ENCODE measurements at regions not wholly inside any gene's neighbourhood (a gene's known extent, or its start where the extent isn't known, plus 50 kb on each side); places are given as distances from the start of the nearest gene placed in this dataset.

DNA sequence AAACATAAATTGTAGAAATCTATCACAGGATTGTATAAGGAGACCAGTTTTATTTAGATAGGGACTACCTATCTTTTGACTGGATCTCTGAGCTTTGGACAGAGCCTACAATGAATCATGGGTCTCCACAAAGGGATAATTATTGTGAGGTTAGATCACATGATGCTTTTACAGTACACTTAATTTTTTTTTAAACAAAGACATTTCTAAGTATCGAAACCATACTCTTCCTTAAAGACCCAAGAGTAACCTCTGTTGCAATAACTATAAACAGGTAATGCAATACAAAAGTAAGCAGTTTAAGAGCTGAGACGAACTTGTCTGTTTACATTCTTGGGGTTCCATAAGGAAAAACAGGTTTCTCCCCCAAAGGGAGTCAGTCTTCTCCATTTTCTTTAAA lies 64.3 kb upstream of the GABRE start:
- ChIA-PET SMC1A (ENCODE audit: uncharacterized antibody, unreplicated experiment) (no interaction called here), CTCF (no interaction called here), POLR2A (no interaction called here), RAD21 (ENCODE audit: unreplicated experiment) (no interaction called here)
- Histone ChIP-seq H3K9ac (ENCODE audit: control insufficient read depth, insufficient read depth, low read length) (no peak overlapping the region), H3K9me3 (replicated peaks; ENCODE audit: control insufficient read depth, insufficient read depth, low read length) (no peaks in the 10 kb centered on the region), H3K27ac (ENCODE audit: control insufficient read depth, insufficient read depth) (no peak overlapping the region), H3K4me2 (ENCODE audit: control insufficient read depth, insufficient read depth) (no peak overlapping the region), H3K27me3 (replicated peaks in 1 of 2; ENCODE audit: control insufficient read depth in 2 of 2, insufficient read depth in 2 of 2, low read length in 1 of 2) (no peaks in the 10 kb centered on the region), H3K79me2 (ENCODE audit: control insufficient read depth, insufficient read depth, low read length) (no peaks in the 10 kb centered on the region), H3K4me1 (ENCODE audit: control insufficient read depth, insufficient read depth, low read length) (no peaks in the 10 kb centered on the region), H3K4me3 (no peak overlapping the region), H4K20me1 (ENCODE audit: control insufficient read depth, insufficient read depth) (no peaks in the 10 kb centered on the region), H3K36me3 (ENCODE audit: control insufficient read depth in 2 of 2, insufficient read depth in 2 of 2, low read length in 1 of 2) (no peaks in the 10 kb centered on the region), H2AFZ (ENCODE audit: control insufficient read depth, low read depth, low read length) (no peak overlapping the region)
- intact Hi-C loops (cut with micrococcal nuclease; ENCODE audit: unreplicated experiment) = no loop called here
- DNase-seq (ENCODE audit: low read depth, low spot score) = no peak
- no peak for FAIRE-seq
- WGBS (ENCODE audit: insufficient coverage, insufficient replicate concordance, low lambda C conversion rate, missing lambda C conversion rate) = 13% methylated on average over 2 of the region's 2 CpGs
- no TSS peak for BruUV-seq (replicated peaks)
- in situ Hi-C loops (cut with MboI) = no loop called here
- TF ChIP-seq, protein P1, sequence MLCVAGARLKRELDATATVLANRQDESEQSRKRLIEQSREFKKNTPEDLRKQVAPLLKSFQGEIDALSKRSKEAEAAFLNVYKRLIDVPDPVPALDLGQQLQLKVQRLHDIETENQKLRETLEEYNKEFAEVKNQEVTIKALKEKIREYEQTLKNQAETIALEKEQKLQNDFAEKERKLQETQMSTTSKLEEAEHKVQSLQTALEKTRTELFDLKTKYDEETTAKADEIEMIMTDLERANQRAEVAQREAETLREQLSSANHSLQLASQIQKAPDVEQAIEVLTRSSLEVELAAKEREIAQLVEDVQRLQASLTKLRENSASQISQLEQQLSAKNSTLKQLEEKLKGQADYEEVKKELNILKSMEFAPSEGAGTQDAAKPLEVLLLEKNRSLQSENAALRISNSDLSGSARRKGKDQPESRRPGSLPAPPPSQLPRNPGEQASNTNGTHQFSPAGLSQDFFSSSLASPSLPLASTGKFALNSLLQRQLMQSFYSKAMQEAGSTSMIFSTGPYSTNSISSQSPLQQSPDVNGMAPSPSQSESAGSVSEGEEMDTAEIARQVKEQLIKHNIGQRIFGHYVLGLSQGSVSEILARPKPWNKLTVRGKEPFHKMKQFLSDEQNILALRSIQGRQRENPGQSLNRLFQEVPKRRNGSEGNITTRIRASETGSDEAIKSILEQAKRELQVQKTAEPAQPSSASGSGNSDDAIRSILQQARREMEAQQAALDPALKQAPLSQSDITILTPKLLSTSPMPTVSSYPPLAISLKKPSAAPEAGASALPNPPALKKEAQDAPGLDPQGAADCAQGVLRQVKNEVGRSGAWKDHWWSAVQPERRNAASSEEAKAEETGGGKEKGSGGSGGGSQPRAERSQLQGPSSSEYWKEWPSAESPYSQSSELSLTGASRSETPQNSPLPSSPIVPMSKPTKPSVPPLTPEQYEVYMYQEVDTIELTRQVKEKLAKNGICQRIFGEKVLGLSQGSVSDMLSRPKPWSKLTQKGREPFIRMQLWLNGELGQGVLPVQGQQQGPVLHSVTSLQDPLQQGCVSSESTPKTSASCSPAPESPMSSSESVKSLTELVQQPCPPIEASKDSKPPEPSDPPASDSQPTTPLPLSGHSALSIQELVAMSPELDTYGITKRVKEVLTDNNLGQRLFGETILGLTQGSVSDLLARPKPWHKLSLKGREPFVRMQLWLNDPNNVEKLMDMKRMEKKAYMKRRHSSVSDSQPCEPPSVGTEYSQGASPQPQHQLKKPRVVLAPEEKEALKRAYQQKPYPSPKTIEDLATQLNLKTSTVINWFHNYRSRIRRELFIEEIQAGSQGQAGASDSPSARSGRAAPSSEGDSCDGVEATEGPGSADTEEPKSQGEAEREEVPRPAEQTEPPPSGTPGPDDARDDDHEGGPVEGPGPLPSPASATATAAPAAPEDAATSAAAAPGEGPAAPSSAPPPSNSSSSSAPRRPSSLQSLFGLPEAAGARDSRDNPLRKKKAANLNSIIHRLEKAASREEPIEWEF (IDR thresholded peaks at IDR 0.05; ENCODE audit: insufficient replicate concordance, low read depth, low read length) = no peak
- TF ChIP-seq SREBF2 (IDR thresholded peaks at IDR 0.05; ENCODE audit: low read length) (no peak), HDGF (IDR thresholded peaks at IDR 0.05) (no peak), MYC (IDR thresholded peaks at IDR 0.05; ENCODE audit: insufficient read depth, insufficient read length, insufficient replicate concordance, low read length, severe bottlenecking) (no peak), BMI1 (IDR thresholded peaks at IDR 0.05; ENCODE audit: borderline replicate concordance) (no peak), STAT3 (IDR thresholded peaks at IDR 0.05; ENCODE audit: low read depth, low read length) (no peak), HDAC2 (IDR thresholded peaks at IDR 0.05) (no peak)
- TF ChIP-seq, protein P2, sequence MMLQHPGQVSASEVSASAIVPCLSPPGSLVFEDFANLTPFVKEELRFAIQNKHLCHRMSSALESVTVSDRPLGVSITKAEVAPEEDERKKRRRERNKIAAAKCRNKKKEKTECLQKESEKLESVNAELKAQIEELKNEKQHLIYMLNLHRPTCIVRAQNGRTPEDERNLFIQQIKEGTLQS (IDR thresholded peaks at IDR 0.05; ENCODE audit: borderline replicate concordance, extremely low read depth, low read depth, low read length) = no peak
- TF ChIP-seq, protein P3, sequence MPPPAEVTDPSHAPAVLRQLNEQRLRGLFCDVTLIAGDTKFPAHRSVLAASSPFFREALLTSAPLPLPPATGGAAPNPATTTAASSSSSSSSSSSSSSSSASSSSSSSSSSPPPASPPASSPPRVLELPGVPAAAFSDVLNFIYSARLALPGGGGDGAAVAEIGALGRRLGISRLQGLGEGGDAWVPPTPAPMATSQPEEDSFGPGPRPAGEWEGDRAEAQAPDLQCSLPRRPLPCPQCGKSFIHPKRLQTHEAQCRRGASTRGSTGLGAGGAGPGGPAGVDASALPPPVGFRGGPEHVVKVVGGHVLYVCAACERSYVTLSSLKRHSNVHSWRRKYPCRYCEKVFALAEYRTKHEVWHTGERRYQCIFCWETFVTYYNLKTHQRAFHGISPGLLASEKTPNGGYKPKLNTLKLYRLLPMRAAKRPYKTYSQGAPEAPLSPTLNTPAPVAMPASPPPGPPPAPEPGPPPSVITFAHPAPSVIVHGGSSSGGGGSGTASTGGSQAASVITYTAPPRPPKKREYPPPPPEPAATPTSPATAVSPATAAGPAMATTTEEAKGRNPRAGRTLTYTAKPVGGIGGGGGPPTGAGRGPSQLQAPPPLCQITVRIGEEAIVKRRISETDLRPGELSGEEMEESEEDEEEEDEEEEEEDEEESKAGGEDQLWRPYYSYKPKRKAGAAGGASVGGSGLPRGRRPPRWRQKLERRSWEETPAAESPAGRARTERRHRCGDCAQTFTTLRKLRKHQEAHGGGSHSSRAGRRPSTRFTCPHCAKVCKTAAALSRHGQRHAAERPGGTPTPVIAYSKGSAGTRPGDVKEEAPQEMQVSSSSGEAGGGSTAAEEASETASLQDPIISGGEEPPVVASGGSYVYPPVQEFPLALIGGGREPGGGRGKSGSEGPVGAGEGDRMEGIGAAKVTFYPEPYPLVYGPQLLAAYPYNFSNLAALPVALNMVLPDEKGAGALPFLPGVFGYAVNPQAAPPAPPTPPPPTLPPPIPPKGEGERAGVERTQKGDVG (CRISPR knock-in tag; IDR thresholded peaks at IDR 0.05) = no peak
- TF ChIP-seq, protein P4, sequence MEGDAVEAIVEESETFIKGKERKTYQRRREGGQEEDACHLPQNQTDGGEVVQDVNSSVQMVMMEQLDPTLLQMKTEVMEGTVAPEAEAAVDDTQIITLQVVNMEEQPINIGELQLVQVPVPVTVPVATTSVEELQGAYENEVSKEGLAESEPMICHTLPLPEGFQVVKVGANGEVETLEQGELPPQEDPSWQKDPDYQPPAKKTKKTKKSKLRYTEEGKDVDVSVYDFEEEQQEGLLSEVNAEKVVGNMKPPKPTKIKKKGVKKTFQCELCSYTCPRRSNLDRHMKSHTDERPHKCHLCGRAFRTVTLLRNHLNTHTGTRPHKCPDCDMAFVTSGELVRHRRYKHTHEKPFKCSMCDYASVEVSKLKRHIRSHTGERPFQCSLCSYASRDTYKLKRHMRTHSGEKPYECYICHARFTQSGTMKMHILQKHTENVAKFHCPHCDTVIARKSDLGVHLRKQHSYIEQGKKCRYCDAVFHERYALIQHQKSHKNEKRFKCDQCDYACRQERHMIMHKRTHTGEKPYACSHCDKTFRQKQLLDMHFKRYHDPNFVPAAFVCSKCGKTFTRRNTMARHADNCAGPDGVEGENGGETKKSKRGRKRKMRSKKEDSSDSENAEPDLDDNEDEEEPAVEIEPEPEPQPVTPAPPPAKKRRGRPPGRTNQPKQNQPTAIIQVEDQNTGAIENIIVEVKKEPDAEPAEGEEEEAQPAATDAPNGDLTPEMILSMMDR (IDR thresholded peaks at IDR 0.05 in 2 of 3, conservative IDR thresholded peaks at IDR 0.05 in 1 of 3; ENCODE audit: control insufficient read depth in 2 of 3, extremely low read depth in 1 of 3, insufficient read depth in 1 of 3, low read depth in 3 of 3, low read length in 3 of 3) = no peak
- TF ChIP-seq, protein P5, sequence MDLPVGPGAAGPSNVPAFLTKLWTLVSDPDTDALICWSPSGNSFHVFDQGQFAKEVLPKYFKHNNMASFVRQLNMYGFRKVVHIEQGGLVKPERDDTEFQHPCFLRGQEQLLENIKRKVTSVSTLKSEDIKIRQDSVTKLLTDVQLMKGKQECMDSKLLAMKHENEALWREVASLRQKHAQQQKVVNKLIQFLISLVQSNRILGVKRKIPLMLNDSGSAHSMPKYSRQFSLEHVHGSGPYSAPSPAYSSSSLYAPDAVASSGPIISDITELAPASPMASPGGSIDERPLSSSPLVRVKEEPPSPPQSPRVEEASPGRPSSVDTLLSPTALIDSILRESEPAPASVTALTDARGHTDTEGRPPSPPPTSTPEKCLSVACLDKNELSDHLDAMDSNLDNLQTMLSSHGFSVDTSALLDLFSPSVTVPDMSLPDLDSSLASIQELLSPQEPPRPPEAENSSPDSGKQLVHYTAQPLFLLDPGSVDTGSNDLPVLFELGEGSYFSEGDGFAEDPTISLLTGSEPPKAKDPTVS (IDR thresholded peaks at IDR 0.05; ENCODE audit: low read depth, low read length) = no peak
- ATAC-seq = no peak

All from GM12878 (cell line).